Kidney (tissue), 13 donors: ENCODE measurements at regions not wholly inside any gene's neighbourhood (a gene's known extent, or its start where the extent isn't known, plus 50 kb on each side); places are given as distances from the start of the nearest gene placed in this dataset.

ENCODE experiments used
- DNase-seq, 5 donors: peaks; one replicate each; pipeline ENCODE4 v3.0.0-alpha.2; 2013 to 2020
- FAIRE-seq: peaks from 2 replicates; lab custom pipeline; 2012; peaks lifted over from hg19 to GRCh38; lab: Jason Lieb, UNC
- H3K27ac ChIP-seq, 2 donors: one replicate each; pipeline ENCODE4 v1.7.0; 2013; ENCODE audit warnings: low read depth in 2 of 2, low read length in 2 of 2, inconsistent platforms in 1 of 2
- H3K27me3 ChIP-seq: one replicate; pipeline ENCODE4 v1.7.1; 2013; ENCODE audit warnings: low read length, inconsistent platforms; ENCODE audit not compliant: control insufficient read depth, insufficient read depth
- H3K36me3 ChIP-seq, 3 donors: one replicate each; pipeline versions ENCODE4 v1.7.0 to v1.7.1; 2013; ENCODE audit warnings: low read length in 3 of 3, control low read depth in 1 of 3, inconsistent platforms in 1 of 3; ENCODE audit not compliant: insufficient read depth in 3 of 3, control insufficient read depth in 2 of 3
- H3K4me1 ChIP-seq, 3 donors: one replicate each; pipeline versions ENCODE4 v1.7.0 to v1.7.1; 2013; ENCODE audit warnings: low read length in 3 of 3, inconsistent platforms in 1 of 3, low read depth in 1 of 3; ENCODE audit not compliant: control insufficient read depth in 2 of 3, insufficient read depth in 2 of 3
- H3K4me3 ChIP-seq, 3 donors: one replicate each; pipeline versions ENCODE4 v1.7.0 to v1.8.1; 2013; ENCODE audit warnings: low read length in 3 of 3, control low read depth in 1 of 3, inconsistent platforms in 1 of 3
- H3K9ac ChIP-seq, 3 donors: one replicate each; pipeline versions ENCODE4 v1.7.0 to v1.7.1; 2013; ENCODE audit warnings: low read length in 3 of 3, control low read depth in 1 of 3, inconsistent platforms in 1 of 3
- H3K9me3 ChIP-seq, 3 donors: one replicate each; pipeline versions ENCODE4 v1.7.0 to v1.7.1; 2013; ENCODE audit warnings: low read length in 3 of 3, control low read depth in 1 of 3, inconsistent platforms in 1 of 3; ENCODE audit not compliant: control insufficient read depth in 2 of 3, insufficient read depth in 1 of 3
- CTCF ChIP-seq: IDR thresholded peaks from 3 replicates; pipeline ENCODE4 v1.5.1; 2012; ENCODE audit warnings: mild to moderate bottlenecking, moderate library complexity, borderline replicate concordance; ENCODE audit not compliant: insufficient read depth; ENCODE audit errors: extremely low read depth
- intact Hi-C: fragments of 100-400 bp; cut with DNase I; formaldehyde crosslinking; loops from one replicate; pipeline ENCODE4 v1.11.1; 2022
- donor health status: control.
- donor health status: control.
- donor health status: control.
- donor health status: control.
- donor health status: control.
- donor health status: DM: yes; HTN: yes; CAD: no.
- donor health status: Normal renal cell carcinoma (clear cell type).

- no peak for FAIRE-seq
- Histone ChIP-seq H3K9me3 (no peaks in the 10 kb centered on the region), H3K4me3 (no peak overlapping the region), H3K36me3 (no peaks in the 10 kb centered on the region), H3K27me3 (no peaks in the 10 kb centered on the region), H3K4me1 (no peaks in the 10 kb centered on the region), H3K27ac (no peak overlapping the region), H3K9ac (no peak overlapping the region)
- peak in 1 of 5 donors; percentile 37 for DNase-seq
- TF ChIP-seq CTCF: no peak
- intact Hi-C loops: no loop called here
Observed at GRCh38 chr5:2511706-2512105, 239.8 kb downstream of the IRX2 start.

GRCh38 chr5:2511126-2511525, 240.4 kb downstream of the IRX2 start:
- FAIRE-seq: no peak
- Histone ChIP-seq H3K27me3 (no peaks in the 10 kb centered on the region), H3K4me3 (no peak overlapping the region), H3K36me3 (no peaks in the 10 kb centered on the region), H3K4me1 (no peaks in the 10 kb centered on the region), H3K9ac (no peak overlapping the region), H3K27ac (no peak overlapping the region), H3K9me3 (no peaks in the 10 kb centered on the region)
- DNase-seq: peak in 1 of 5 donors; percentile 21
- TF ChIP-seq CTCF: no peak
- intact Hi-C loops: no loop called here

GRCh38 chr5:2509527-2509926, 241.9 kb downstream of the IRX2 start:
- no peak overlapping the region for H3K4me3 ChIP-seq
- H3K9me3 ChIP-seq: no peaks in the 10 kb centered on the region
- no peak for DNase-seq
- no peak for FAIRE-seq
- TF ChIP-seq CTCF: no peak
- no peak overlapping the region for H3K9ac ChIP-seq
- H3K4me1 ChIP-seq: no peaks in the 10 kb centered on the region
- H3K27ac ChIP-seq: no peak overlapping the region
- intact Hi-C loops: no loop called here
- no peaks in the 10 kb centered on the region for H3K27me3 ChIP-seq
- no peaks in the 10 kb centered on the region for H3K36me3 ChIP-seq

GRCh38 chr5:2508514-2508913, 243.0 kb downstream of the IRX2 start:
- peak in 2 of 5 donors; percentile 14 to 51 for DNase-seq
- no peak for TF ChIP-seq CTCF
- intact Hi-C loops: no loop called here
- no peak overlapping the region for H3K4me3 ChIP-seq
- no peaks in the 10 kb centered on the region for H3K36me3 ChIP-seq
- H3K27me3 ChIP-seq: no peaks in the 10 kb centered on the region
- FAIRE-seq: no peak
- no peaks in the 10 kb centered on the region for H3K4me1 ChIP-seq
- H3K9me3 ChIP-seq: peaks cover 0 to 4% (median 0%) of the 10 kb centered on the region in 3 donors
- no peak overlapping the region for H3K9ac ChIP-seq
- no peak overlapping the region for H3K27ac ChIP-seq
